Osteoblast (primary cell): ENCODE measurements at regions not wholly inside any gene's neighbourhood (a gene's known extent, or its start where the extent isn't known, plus 50 kb on each side); places are given as distances from the start of the nearest gene placed in this dataset.
"Not testable (repeated sequence)": the region's sequence is repeated elsewhere in the genome, so short reads cannot be mapped to it uniquely, and the experiment has no call there.

Experiments
- DNase-seq: peaks from one replicate; pipeline ENCODE4 v3.0.0; 2011; ENCODE audit warnings: low spot score, mixed read lengths; ENCODE audit not compliant: insufficient read length; ENCODE audit errors: missing footprints
- H2AFZ ChIP-seq: 2 replicates; pipeline ENCODE4 v1.6.0; 2011; ENCODE audit warnings: mild to moderate bottlenecking, low read length
- H3K27ac ChIP-seq: 2 replicates; pipeline ENCODE4 v1.5.1; 2011; ENCODE audit warnings: mild to moderate bottlenecking, low read depth, low read length, moderate library complexity
- H3K27me3 ChIP-seq: 2 replicates; pipeline ENCODE4 v1.6.0; 2012; ENCODE audit warnings: mild to moderate bottlenecking, control low read depth, inconsistent platforms, low read length, moderate library complexity; ENCODE audit not compliant: insufficient read depth
- H3K36me3 ChIP-seq: 2 replicates; pipeline ENCODE4 v1.5.1; 2011; ENCODE audit warnings: mild to moderate bottlenecking, low read length, control low read depth, moderate library complexity; ENCODE audit not compliant: insufficient read depth
- H3K4me1 ChIP-seq: 2 replicates; pipeline ENCODE4 v1.5.1; 2011; ENCODE audit warnings: mild to moderate bottlenecking, low read length, control low read depth, moderate library complexity; ENCODE audit not compliant: insufficient read depth
- H3K4me2 ChIP-seq: 2 replicates; pipeline ENCODE4 v1.6.0; 2011; ENCODE audit warnings: mild to moderate bottlenecking, low read length; ENCODE audit not compliant: insufficient read depth
- H3K4me3 ChIP-seq: fragments of 200-600 bp; sonication (generic); 3 replicates; pipeline ENCODE4 v1.5.1; 2012; ENCODE audit warnings: mild to moderate bottlenecking, low read length, inconsistent platforms; ENCODE audit not compliant: insufficient read depth
- H3K79me2 ChIP-seq: 2 replicates; pipeline ENCODE4 v1.6.0; 2012; ENCODE audit warnings: mild to moderate bottlenecking, low read length, control low read depth, inconsistent platforms; ENCODE audit not compliant: insufficient read depth
- H3K9me3 ChIP-seq: 2 replicates; pipeline ENCODE4 v1.5.1; 2011; ENCODE audit warnings: low read depth, low read length, control low read depth
- H4K20me1 ChIP-seq: 2 replicates; pipeline ENCODE4 v1.6.0; 2012; ENCODE audit warnings: mild to moderate bottlenecking, low read length, control low read depth; ENCODE audit not compliant: insufficient read depth
- CTCF ChIP-seq: IDR thresholded peaks from 2 replicates; pipeline ENCODE4 v1.5.1; 2011; ENCODE audit warnings: mild to moderate bottlenecking, low read depth, low read length, moderate library complexity; ENCODE audit errors: extremely low read depth

GRCh38 chr10:61818251-61818650 lies 83.2 kb upstream of the ARID5B start:
- not testable (repeated sequence) for H3K9me3 ChIP-seq, H3K27ac ChIP-seq, H3K4me2 ChIP-seq, H3K27me3 ChIP-seq, DNase-seq, H3K79me2 ChIP-seq, H3K36me3 ChIP-seq, H4K20me1 ChIP-seq, H3K4me1 ChIP-seq, H3K4me3 ChIP-seq, H2AFZ ChIP-seq

- Histone ChIP-seq H3K36me3 (no peaks in the 10 kb centered on the region), H3K4me2 (no peak overlapping the region), H4K20me1 (no peaks in the 10 kb centered on the region), H3K4me1 (peaks cover 7% of the 10 kb centered on the region), H3K4me3 (no peak overlapping the region), H3K79me2 (no peaks in the 10 kb centered on the region), H3K27ac (no peak overlapping the region), H3K27me3 (no peaks in the 10 kb centered on the region), H3K9me3 (no peaks in the 10 kb centered on the region), H2AFZ (no peak overlapping the region)
- DNase-seq: no peak
- no peak for TF ChIP-seq CTCF
Observed at GRCh38 chr10:61819208-61819607, 82.3 kb upstream of the ARID5B start.

- H3K79me2 ChIP-seq: no peaks in the 10 kb centered on the region
- no peak for TF ChIP-seq CTCF
- no peaks in the 10 kb centered on the region for H3K27me3 ChIP-seq
- no peak overlapping the region for H3K4me2 ChIP-seq
- H3K27ac ChIP-seq: no peak overlapping the region
- no peaks in the 10 kb centered on the region for H3K36me3 ChIP-seq
- H3K4me3 ChIP-seq: no peak overlapping the region
- no peak overlapping the region for H2AFZ ChIP-seq
- no peaks in the 10 kb centered on the region for H3K9me3 ChIP-seq
- H3K4me1 ChIP-seq: peaks cover 7% of the 10 kb centered on the region
- no peak for DNase-seq
- H4K20me1 ChIP-seq: no peaks in the 10 kb centered on the region
Observed at GRCh38 chr10:61821153-61821552, 80.3 kb upstream of the ARID5B start.

DNA sequence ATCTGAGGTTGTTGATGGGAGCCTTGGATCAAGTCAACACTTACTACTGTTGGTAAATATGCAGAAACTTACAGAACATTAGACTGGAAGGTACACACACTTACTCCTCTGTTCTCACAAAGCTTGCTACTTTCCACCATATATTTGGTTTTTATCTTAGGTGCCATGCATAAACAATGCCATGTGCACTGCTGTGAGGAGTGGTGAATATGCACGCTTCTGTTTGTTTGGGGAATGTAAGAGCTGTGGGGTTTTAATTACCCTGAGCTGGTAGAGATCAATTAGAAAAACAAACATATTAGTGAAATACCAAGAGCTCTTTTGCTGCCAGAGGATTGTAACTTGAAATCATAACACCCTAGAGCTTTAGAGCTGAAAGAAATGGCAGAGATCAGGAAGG lies 79.8 kb upstream of the ARID5B start:
- H3K9me3 ChIP-seq: no peaks in the 10 kb centered on the region
- peaks cover 7% of the 10 kb centered on the region for H3K4me1 ChIP-seq
- H4K20me1 ChIP-seq: no peaks in the 10 kb centered on the region
- H3K4me3 ChIP-seq: no peak overlapping the region
- H3K36me3 ChIP-seq: no peaks in the 10 kb centered on the region
- no peak for TF ChIP-seq CTCF
- H2AFZ ChIP-seq: no peak overlapping the region
- H3K27ac ChIP-seq: no peak overlapping the region
- no peak overlapping the region for H3K4me2 ChIP-seq
- no peak for DNase-seq
- no peaks in the 10 kb centered on the region for H3K27me3 ChIP-seq
- H3K79me2 ChIP-seq: no peaks in the 10 kb centered on the region

DNA sequence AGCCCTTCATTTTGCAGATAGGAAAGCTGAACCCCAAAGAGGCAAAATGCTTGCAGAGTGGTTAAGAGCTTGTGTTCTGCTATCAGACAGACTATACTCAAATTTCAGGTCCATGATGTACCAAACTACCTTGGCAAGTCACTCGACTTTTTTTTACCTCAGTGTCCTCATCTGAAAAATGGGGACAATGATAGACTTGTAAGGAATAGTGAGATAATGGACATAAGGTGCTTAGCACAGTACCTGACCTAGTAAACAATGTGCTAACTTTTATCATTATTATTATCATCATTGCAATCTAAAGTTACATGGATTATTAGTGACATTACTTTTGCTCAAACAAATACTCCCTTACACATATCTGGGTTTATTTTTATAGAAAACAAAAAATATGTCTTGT lies 79.4 kb upstream of the ARID5B start:
- Histone ChIP-seq H2AFZ (no peak overlapping the region), H4K20me1 (no peaks in the 10 kb centered on the region), H3K9me3 (no peaks in the 10 kb centered on the region), H3K4me3 (no peak overlapping the region), H3K36me3 (no peaks in the 10 kb centered on the region), H3K4me2 (no peak overlapping the region), H3K4me1 (peaks cover 7% of the 10 kb centered on the region), H3K27me3 (no peaks in the 10 kb centered on the region), H3K27ac (no peak overlapping the region), H3K79me2 (no peaks in the 10 kb centered on the region)
- DNase-seq: no peak
- no peak for TF ChIP-seq CTCF
